Gastrocnemius medialis (tissue), 4 donors: ENCODE measurements at regions not wholly inside any gene's neighbourhood (a gene's known extent, or its start where the extent isn't known, plus 50 kb on each side); places are given as distances from the start of the nearest gene placed in this dataset.

ENCODE experiments used
- CTCF ChIP-seq, 5 experiments: fragments of 450-650 bp in 3 of 5; fragments of 200-600 bp in 2 of 5; sonication (generic) in 2 of 5; IDR thresholded peaks in 4 of 5; conservative IDR thresholded peaks in 1 of 5; 1 replicate in 4 of 5; 2 replicates in 1 of 5; pipeline ENCODE4 v1.5.1; 2016 to 2019; ENCODE audit warnings: antibody characterized with exemption in 5 of 5, mild to moderate bottlenecking in 3 of 5, moderate library complexity in 3 of 5
- POLR2A ChIP-seq, 2 donors: fragments of 450-650 bp; IDR thresholded peaks; one replicate each; pipeline ENCODE4 v1.6.1; 2017; ENCODE audit warnings: antibody characterized with exemption in 2 of 2, mild to moderate bottlenecking in 2 of 2, moderate library complexity in 2 of 2

DNA sequence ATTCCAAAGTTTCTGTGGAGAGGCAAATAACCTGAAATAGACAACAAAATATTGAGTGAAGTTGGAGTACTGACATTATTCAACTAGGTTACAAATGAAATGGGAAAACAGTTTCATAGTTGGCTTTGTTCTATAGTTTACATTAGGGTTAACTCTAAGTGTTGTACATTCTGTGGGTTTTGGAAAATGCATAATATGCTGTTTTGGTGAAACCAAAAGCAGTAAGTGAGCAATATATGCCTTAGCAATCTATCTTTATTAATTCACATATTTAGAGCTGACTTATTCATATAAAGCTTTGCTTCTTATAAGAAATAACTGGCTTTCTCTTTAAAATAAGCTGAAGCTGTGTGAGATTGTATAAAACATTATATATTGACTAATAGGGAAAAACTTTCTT lies 157.5 kb upstream of the AHI1 start:
- TF ChIP-seq CTCF (IDR thresholded peaks at IDR 0.05 in 4 of 5, conservative IDR thresholded peaks at IDR 0.05 in 1 of 5) (no peak), POLR2A (IDR thresholded peaks at IDR 0.05) (no peak)
